HG03039 (cell line): ENCODE measurements at regions not wholly inside any gene's neighbourhood (a gene's known extent, or its start where the extent isn't known, plus 50 kb on each side); places are given as distances from the start of the nearest gene placed in this dataset.

Source experiments
- ATAC-seq: cut with Tn5 transposase; IDR thresholded peaks from one replicate; pipeline ENCODE4 v1.9.1; 2021; ENCODE audit warnings: mild to moderate bottlenecking, moderate library complexity; ENCODE audit not compliant: unreplicated experiment

- no peak for ATAC-seq
Measured at GRCh38 chr3:6518709-6519345, 342.1 kb upstream of the GRM7 start.

GRCh38 chr3:6521369-6522113 is 339.4 kb upstream of the GRM7 start:
- no peak for ATAC-seq

DNA sequence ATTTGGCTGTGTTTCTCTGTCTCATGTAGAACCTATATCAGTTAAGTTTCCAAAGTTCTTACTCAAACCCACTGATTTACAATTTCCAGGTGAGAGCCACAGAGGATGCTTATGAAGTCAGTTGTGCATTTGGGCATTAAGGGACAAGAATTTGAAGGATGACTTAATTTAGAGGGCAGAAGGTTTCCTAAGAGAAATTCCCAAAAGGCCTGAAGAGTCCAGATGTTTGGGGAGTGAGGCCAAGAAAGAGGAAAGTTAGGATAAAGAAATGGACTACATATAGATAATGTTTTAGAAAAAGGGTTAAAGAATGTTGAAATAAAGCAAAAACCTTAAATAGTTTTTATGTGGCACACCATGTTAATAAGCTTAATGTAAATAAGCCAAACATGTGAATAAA is 338.7 kb upstream of the GRM7 start:
- ATAC-seq: no peak

DNA sequence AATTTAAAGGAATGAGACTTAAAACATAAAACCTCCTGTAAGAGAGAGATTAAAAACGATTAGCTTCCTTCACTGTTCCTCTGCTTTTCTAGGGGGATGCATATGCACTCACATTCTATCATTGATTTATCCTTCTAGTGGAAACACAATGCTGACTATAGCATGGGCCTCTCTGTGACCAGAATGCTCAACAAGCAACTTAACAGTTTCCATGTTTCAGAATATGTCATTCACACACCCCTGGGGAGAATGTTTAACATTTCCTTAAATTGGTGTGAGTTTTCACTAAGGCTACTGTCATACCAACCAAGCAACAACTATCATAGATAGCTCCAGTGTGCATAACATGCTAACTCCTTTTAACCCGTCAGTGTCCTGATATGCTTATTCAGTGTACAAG is 337.9 kb upstream of the GRM7 start:
- no peak for ATAC-seq

GRCh38 chr3:6524479-6524878 is 336.4 kb upstream of the GRM7 start:
- no peak for ATAC-seq

DNA sequence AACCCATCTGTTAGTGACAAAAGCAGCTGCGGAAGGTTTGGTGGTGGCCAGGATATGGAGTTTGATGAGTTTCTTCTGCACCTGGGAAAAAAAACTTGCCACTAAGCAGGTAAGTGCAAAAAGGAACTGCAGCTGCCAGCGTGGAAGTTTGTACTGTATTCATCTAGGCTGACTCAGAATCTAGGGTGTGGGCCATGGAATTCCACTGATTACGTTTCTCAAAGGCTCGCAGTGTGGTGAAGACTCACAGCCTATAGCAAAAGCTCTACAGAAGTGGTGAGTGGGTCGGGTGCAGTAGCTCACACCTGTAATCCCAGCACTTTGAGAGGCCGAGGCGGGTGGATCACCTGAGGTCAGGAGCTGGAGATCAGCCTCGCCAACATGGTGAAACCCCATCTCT is 334.6 kb upstream of the GRM7 start:
- ATAC-seq: no peak

DNA sequence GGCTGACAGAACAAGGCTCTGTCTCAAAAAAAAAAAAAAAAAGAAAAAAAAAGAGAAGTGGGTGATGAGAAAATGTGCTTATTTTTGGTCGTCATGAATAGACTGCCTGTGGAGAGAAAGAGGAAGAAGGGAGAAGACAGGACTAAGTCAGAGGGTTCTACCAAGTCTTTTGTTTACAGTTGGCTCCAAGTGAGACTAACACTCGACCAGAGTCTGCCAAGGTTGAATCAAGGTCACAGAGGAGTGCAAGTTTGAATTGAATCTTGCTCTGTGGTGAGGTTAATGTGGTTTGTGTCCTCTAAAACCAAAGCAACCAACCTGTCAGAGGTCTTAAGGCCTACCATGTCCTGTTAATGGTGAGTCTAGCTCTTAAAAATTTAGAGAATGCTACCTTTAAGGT is 334.1 kb upstream of the GRM7 start:
- ATAC-seq: no peak

GRCh38 chr3:6528951-6529350 is 332.0 kb upstream of the GRM7 start:
- ATAC-seq: no peak

GRCh38 chr3:6531153-6531552 is 329.8 kb upstream of the GRM7 start:
- ATAC-seq: no peak

DNA sequence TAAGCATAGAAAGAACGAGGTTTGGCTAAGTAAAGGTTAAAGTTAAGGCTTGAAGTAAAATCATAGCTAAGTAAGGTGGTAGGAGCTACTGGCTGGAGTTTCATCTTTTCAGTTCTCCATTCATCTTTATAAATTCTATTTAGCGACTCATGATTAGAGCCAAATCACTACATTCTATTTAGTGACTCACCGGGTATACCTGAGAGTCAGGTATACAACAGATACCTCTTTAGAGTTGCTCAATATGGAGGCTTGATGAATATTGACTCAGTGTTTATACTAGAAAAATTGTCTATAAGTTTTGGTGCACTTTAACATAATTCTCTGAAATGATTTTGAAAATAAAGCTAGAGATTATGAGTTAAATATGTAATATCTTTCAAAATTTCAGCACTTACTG is 328.8 kb upstream of the GRM7 start:
- ATAC-seq: no peak

DNA sequence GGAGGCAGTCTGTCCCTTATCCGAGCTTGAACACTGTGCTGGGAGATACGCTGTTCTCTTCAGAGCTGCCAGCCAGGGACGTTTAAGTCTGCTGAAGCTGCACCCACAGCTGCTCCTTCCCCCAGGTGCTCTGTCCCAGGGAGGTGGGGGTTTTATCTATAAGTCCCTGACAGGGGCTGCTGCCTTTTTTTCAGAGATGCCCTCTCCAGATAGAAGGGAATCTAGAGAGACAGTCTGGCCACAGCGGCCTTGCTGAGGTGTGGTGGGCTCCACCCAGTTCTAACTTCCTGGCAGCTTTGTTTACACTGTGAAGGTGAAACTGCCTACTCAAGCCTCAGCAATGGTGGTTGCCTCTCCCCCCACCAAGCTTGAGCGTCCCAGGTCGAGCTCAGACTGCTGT is 319.9 kb upstream of the GRM7 start:
- ATAC-seq: no peak

- ATAC-seq: no peak
Measured at GRCh38 chr3:6542795-6543194, 318.1 kb upstream of the GRM7 start.

DNA sequence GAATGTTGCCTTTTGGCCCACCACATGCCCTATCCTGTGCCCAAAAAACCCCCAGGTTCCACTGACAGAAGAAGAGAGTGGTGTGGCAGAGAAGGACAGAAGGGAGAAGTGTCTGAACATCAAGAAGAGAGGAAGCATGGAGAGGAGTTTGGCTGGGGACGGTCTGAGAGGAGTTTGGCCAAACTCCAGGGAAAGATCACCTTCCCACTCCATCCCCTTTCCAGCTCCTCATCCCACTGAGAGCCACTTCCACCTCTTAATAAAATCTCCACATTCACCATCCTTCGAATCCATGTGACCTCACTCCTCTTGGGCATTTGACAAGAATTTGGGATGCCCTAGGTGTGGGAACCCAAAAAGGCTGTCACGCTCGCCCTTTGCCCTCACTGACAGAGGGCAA is 311.6 kb upstream of the GRM7 start:
- no peak for ATAC-seq

GRCh38 chr3:6551165-6551564 is 309.8 kb upstream of the GRM7 start:
- no peak for ATAC-seq

DNA sequence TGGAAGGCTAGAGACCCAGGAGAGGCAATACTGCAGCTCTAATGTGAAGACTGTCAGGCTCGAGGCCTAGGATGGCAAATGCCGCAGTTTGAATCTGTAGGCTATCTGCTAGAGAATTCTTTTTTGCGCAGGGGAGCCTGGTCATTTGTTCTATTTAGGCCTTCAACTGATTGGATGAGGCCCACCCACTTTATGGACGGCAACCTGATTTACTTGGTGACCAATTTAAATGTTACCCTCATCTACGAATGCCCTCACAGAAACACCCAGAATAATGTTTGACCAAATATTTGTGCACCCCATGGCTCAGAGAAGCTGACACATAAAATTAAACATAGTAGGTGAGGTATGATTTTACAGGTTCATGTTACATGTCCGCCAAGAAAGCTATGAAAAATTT is 300.7 kb upstream of the GRM7 start:
- ATAC-seq: no peak

DNA sequence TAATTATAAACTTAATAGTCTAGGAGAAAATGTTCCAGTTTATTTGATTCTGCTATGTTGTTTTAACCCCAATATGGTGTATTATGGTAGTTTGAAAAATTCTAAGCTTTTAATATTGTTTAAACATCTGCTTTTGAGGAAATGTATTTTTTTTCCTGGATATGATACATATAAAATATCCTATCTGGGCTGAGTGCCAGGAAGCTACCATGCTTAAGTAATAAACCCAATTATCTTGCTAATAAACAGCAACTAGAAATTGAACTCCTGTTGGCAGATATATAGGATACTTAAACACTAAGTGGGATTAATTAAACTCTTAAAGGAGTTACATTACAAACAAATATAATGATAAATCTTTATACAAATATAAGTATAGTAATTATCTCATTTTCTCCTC is 293.7 kb upstream of the GRM7 start:
- no peak for ATAC-seq

DNA sequence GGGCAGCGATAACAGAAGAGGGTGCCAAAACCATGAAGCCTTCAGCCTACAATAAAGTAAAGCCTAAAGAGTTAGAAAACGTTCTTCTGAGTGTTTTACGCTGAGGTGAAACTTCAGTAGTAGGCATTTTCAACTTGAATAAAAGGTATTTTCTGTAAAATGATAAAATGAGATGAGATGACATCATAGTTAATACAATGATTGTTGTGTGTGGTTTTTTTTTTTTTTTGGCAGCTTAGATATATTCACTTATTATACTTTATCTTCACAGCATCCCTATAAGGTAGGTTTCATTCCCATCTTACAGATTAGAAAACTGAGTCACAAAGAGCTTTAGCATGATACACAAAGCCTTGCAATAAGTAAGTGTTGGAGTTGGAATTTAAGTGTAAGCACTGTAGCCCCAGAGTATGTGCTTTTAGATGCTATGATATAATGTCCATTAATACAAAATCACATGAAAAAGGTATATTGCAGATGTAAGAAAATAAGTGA is 291.9 kb upstream of the GRM7 start:
- ATAC-seq: no peak

DNA sequence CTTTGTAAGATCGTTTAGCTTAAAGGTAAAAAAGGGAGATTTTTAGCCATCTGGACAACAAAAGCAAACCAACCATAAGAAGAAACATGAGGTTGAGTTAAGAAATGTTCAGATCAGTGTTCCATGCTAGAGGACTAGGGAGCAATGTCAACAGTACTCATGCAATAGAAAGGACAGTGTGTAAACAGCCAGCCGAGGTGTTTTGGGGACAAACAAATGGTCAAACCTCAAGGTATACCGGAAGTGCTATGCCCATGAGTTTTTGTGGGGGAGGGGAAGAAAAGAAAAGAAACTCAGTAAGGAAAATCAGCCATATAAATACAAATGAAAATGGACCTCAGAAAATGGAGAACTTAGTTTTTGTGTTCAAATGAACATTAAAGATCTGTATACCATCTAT is 289.5 kb upstream of the GRM7 start:
- no peak for ATAC-seq

DNA sequence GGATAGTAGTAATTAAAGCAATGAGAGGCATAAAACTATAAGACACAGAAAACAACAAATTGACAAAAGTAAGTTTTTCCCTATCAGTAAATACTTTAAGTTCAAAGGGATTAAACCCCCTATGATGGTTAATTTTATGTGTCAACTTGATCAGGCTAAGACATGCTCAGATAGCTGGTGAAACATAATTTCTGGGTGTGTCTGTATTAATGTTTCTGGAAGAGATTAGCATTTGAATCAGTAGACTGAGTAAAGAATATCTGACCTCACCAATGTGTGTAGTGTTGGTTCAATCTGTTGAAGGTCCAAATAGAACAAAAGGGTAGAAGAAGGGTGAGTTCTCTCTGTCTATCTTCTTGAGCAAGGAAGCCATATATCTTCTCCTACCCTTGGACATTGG is 283.3 kb upstream of the GRM7 start:
- no peak for ATAC-seq

DNA sequence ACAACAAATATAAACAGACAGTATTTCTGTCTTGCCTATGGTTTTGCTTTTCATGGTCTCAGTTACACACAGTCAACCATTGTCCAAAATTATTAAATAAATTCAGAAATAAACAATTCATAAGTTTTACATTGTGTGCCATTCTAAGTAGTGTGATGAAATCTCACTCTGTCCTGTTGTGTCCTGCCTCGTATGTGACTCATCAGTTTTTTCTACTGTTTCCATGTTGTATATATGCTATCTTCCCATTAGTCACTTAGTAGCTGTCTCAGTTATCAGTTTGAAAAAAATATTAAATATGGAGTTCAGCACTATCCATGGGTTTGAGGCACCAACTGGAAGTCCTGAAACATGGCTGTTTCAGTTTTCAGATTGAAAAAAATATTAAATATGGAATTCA is 282.4 kb upstream of the GRM7 start:
- ATAC-seq: no peak

DNA sequence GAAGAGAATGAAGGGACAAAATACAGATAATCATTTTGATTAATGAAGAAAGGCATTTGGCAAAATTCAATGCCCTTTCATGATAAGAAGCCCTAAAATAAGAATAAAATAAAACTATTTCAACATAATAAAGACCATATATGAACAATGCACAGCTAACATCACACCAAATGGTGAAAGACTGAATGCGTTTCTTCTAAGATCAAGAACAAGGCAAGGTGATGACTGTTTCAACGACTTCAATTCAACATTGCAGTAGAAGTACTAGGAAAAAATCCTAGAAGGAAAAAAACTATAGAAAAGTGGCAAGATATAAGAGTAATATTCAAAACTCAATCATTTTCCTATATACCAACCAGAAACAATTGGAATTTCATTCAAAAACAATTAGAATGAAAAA is 280.1 kb upstream of the GRM7 start:
- ATAC-seq: no peak

- no peak for ATAC-seq
Measured at GRCh38 chr3:6585360-6585759, 275.6 kb upstream of the GRM7 start.

GRCh38 chr3:6600237-6600636 is 260.7 kb upstream of the GRM7 start:
- no peak for ATAC-seq
